H9 (cell line): ENCODE measurements at regions not wholly inside any gene's neighbourhood (a gene's known extent, or its start where the extent isn't known, plus 50 kb on each side); places are given as distances from the start of the nearest gene placed in this dataset.

Source experiments
- DNase-seq: peaks from one replicate; pipeline ENCODE4 v3.0.0-alpha.2; 2017
- H2AFZ ChIP-seq: one replicate; pipeline ENCODE4 v1.6.1; 2013; ENCODE audit warnings: mild to moderate bottlenecking, low read length, control low read depth, moderate library complexity
- H2AK5ac ChIP-seq: 2 replicates; pipeline ENCODE4 v1.6.1; 2013; ENCODE audit warnings: low read length, control low read depth, mixed read lengths; ENCODE audit not compliant: insufficient read length
- H2BK120ac ChIP-seq: one replicate; pipeline ENCODE4 v1.6.1; 2013; ENCODE audit warnings: low read depth, mild to moderate bottlenecking, low read length, control low read depth, inconsistent platforms; ENCODE audit not compliant: poor library complexity, severe bottlenecking
- H2BK12ac ChIP-seq: 2 replicates; pipeline ENCODE4 v1.6.1; 2013; ENCODE audit warnings: low read length, control low read depth, mixed read lengths, low read depth; ENCODE audit not compliant: insufficient read length
- H2BK15ac ChIP-seq: 2 replicates; pipeline ENCODE4 v1.6.1; 2013; ENCODE audit warnings: low read depth, low read length, control low read depth
- H2BK20ac ChIP-seq: one replicate; pipeline ENCODE4 v1.6.1; 2013; ENCODE audit warnings: low read depth, mild to moderate bottlenecking, low read length, control low read depth, inconsistent platforms; ENCODE audit not compliant: poor library complexity, severe bottlenecking
- H2BK5ac ChIP-seq: 2 replicates; pipeline ENCODE4 v1.6.1; 2013; ENCODE audit warnings: low read length, control low read depth, mixed read lengths; ENCODE audit not compliant: insufficient read length
- H3K14ac ChIP-seq: 2 replicates; pipeline ENCODE4 v1.6.1; 2013; ENCODE audit warnings: low read length, control low read depth; ENCODE audit not compliant: insufficient read depth
- H3K18ac ChIP-seq: 2 replicates; pipeline ENCODE4 v1.6.1; 2013; ENCODE audit warnings: low read depth, mild to moderate bottlenecking, mixed read lengths, low read length, control low read depth; ENCODE audit not compliant: insufficient read length
- H3K23ac ChIP-seq: 2 replicates; pipeline ENCODE4 v1.6.1; 2013; ENCODE audit warnings: low read length, control low read depth, mixed read lengths, low read depth; ENCODE audit not compliant: insufficient read length
- H3K23me2 ChIP-seq: 2 replicates; pipeline ENCODE4 v1.6.1; 2013; ENCODE audit warnings: low read depth, mild to moderate bottlenecking, mixed read lengths, low read length, control low read depth; ENCODE audit not compliant: insufficient read length, poor library complexity, severe bottlenecking
- H3K27ac ChIP-seq: 2 replicates; pipeline ENCODE4 v1.5.1; 2013; ENCODE audit warnings: low read length, control low read depth, mixed read lengths, low read depth; ENCODE audit not compliant: insufficient read length
- H3K27me3 ChIP-seq: 2 replicates; pipeline ENCODE4 v1.6.1; 2013; ENCODE audit warnings: low read length, control low read depth, inconsistent platforms; ENCODE audit not compliant: insufficient read depth
- H3K4ac ChIP-seq: 2 replicates; pipeline ENCODE4 v1.6.1; 2013; ENCODE audit warnings: low read depth, mild to moderate bottlenecking, control low read depth, inconsistent platforms, low read length, moderate library complexity
- H3K4me1 ChIP-seq: 2 replicates; pipeline ENCODE4 v1.6.1; 2013; ENCODE audit warnings: low read length, control low read depth, inconsistent platforms; ENCODE audit not compliant: insufficient read depth
- H3K4me2 ChIP-seq: 2 replicates; pipeline ENCODE4 v1.6.1; 2013; ENCODE audit warnings: low read length, control low read depth, mixed read lengths; ENCODE audit not compliant: insufficient read length, insufficient read depth
- H3K56ac ChIP-seq: 2 replicates; pipeline ENCODE4 v1.6.1; 2013; ENCODE audit warnings: low read depth, mild to moderate bottlenecking, mixed read lengths, low read length, control low read depth; ENCODE audit not compliant: insufficient read length
- H3K79me1 ChIP-seq: 2 replicates; pipeline ENCODE4 v1.6.1; 2013; ENCODE audit warnings: low read depth, mild to moderate bottlenecking, moderate library complexity, low read length, control low read depth, inconsistent platforms; ENCODE audit not compliant: insufficient read depth, poor library complexity, severe bottlenecking
- H3K79me2 ChIP-seq: 2 replicates; pipeline ENCODE4 v1.6.1; 2013; ENCODE audit warnings: low read length, control low read depth, inconsistent platforms; ENCODE audit not compliant: insufficient read depth
- H3K9ac ChIP-seq: 2 replicates; pipeline ENCODE4 v1.6.1; 2013; ENCODE audit warnings: low read length, control low read depth, mixed read lengths; ENCODE audit not compliant: insufficient read length; ENCODE audit errors: extremely low read depth
- H3K9me3 ChIP-seq: one replicate; pipeline ENCODE4 v1.6.1; 2013; ENCODE audit warnings: low read depth, low read length, inconsistent platforms; ENCODE audit not compliant: control insufficient read depth
- H3T11ph ChIP-seq: one replicate; pipeline ENCODE4 v1.6.1; 2013; ENCODE audit warnings: mild to moderate bottlenecking, low read length, control low read depth, inconsistent platforms
- H4K20me1 ChIP-seq: one replicate; pipeline ENCODE4 v1.6.1; 2013; ENCODE audit not compliant: control insufficient read depth, insufficient read length, insufficient read depth
- H4K5ac ChIP-seq: 2 replicates; pipeline ENCODE4 v1.6.1; 2013; ENCODE audit warnings: low read depth, mild to moderate bottlenecking, mixed read lengths, low read length, control low read depth; ENCODE audit not compliant: insufficient read length
- H4K8ac ChIP-seq: replicated peaks from 2 replicates; pipeline ENCODE4 v1.6.1; 2013; ENCODE audit warnings: low read length, control low read depth, mixed read lengths, low read depth; ENCODE audit not compliant: insufficient read length
- H4K91ac ChIP-seq: 2 replicates; pipeline ENCODE4 v1.6.1; 2013; ENCODE audit warnings: low read depth, mild to moderate bottlenecking, moderate library complexity, mixed read lengths, low read length, control low read depth; ENCODE audit not compliant: insufficient read length
- H3K27ac Mint-ChIP-seq, 3 experiments: 2 replicates in 2 of 3; 3 replicates in 1 of 3; pipeline ENCODE4 v1.8.0; 2020 to 2021; ENCODE audit warnings: mixed read lengths in 3 of 3, mild to moderate bottlenecking in 1 of 3, moderate library complexity in 1 of 3
- H3K27me3 Mint-ChIP-seq: 2 replicates; pipeline ENCODE4 v1.8.0; 2021; ENCODE audit warnings: low read depth, mild to moderate bottlenecking, moderate library complexity, mixed read lengths
- H3K36me3 Mint-ChIP-seq, 3 experiments: 2 replicates in 2 of 3; 3 replicates in 1 of 3; pipeline ENCODE4 v1.8.0; 2020 to 2021; ENCODE audit warnings: low read depth in 3 of 3, mixed read lengths in 3 of 3; ENCODE audit not compliant: insufficient read depth in 1 of 3
- H3K4me1 Mint-ChIP-seq, 2 experiments: 2 replicates each; pipeline ENCODE4 v1.8.0; 2020; ENCODE audit warnings: mixed read lengths in 2 of 2
- H3K4me3 Mint-ChIP-seq, 2 experiments: 2 replicates in 1 of 2; 3 replicates in 1 of 2; pipeline ENCODE4 v1.8.0; 2020 to 2021; ENCODE audit warnings: mild to moderate bottlenecking in 2 of 2, mixed read lengths in 2 of 2, moderate library complexity in 1 of 2
- H3K9me3 Mint-ChIP-seq, 2 experiments: 2 replicates in 1 of 2; 3 replicates in 1 of 2; pipeline ENCODE4 v1.8.0; 2020; ENCODE audit warnings: mild to moderate bottlenecking in 2 of 2, mixed read lengths in 2 of 2, moderate library complexity in 1 of 2
- CTCF ChIP-seq: fragments of 200-600 bp; sonication (generic); conservative IDR thresholded peaks from 3 replicates; pipeline ENCODE4 v1.8.0; 2021; ENCODE audit warnings: antibody characterized with exemption, mild to moderate bottlenecking
- WGBS: extraction: QIAGEN DNeasy Blood & Tissue Kit; methylation state at CpG from one replicate; pipeline ENCODE4 v1.1.7; 2013; ENCODE audit warnings: missing lambda C conversion rate, low lambda C conversion rate, mixed read lengths; ENCODE audit not compliant: insufficient read length; ENCODE audit errors: extremely low coverage; 5-methylcytosine and 5-hydroxymethylcytosine counted together

GRCh38 chr13:85586422-85586831 is 212.8 kb downstream of the SLITRK6 start:
- no peak overlapping the region for H3K18ac ChIP-seq
- Mint-ChIP-seq H3K27ac (peak overlapping the region in 2 of 3 experiments; percentile 65 to 78; a peak in 1 of 7 replicates), H3K27me3 (no peaks in the 10 kb centered on the region), H3K9me3 (peaks cover 2 to 9% of the 10 kb centered on the region in 2 experiments; a peak in 4 of 5 replicates), H3K4me3 (no peak overlapping the region), H3K4me1 (peaks cover 26 to 32% of the 10 kb centered on the region in 2 experiments), H3K36me3 (peaks cover 3 to 12% (median 7%) of the 10 kb centered on the region in 3 experiments; a peak in 6 of 7 replicates)
- H2AK5ac ChIP-seq, result no peak overlapping the region
- no peaks in the 10 kb centered on the region for H3K9me3 ChIP-seq
- no peak overlapping the region for H3T11ph ChIP-seq
- no peaks in the 10 kb centered on the region for H3K27me3 ChIP-seq
- no peak overlapping the region for H3K9ac ChIP-seq
- no peak overlapping the region for H2BK20ac ChIP-seq
- no peaks in the 10 kb centered on the region for H3K79me1 ChIP-seq
- no peak overlapping the region for H3K14ac ChIP-seq
- H3K23me2 ChIP-seq, result no peaks in the 10 kb centered on the region
- H4K91ac ChIP-seq, result no peak overlapping the region
- no peak for TF ChIP-seq CTCF
- no peak for DNase-seq
- no peak overlapping the region for H4K8ac ChIP-seq
- no peak overlapping the region for H2BK15ac ChIP-seq
- no peaks in the 10 kb centered on the region for H3K79me2 ChIP-seq
- H2BK120ac ChIP-seq, result no peak overlapping the region
- H2AFZ ChIP-seq, result no peak overlapping the region
- H4K5ac ChIP-seq, result no peak overlapping the region
- H3K56ac ChIP-seq, result no peak overlapping the region
- H3K4me2 ChIP-seq, result no peak overlapping the region
- H2BK5ac ChIP-seq, result no peak overlapping the region
- no peak overlapping the region for H2BK12ac ChIP-seq
- no peak overlapping the region for H3K27ac ChIP-seq
- WGBS, result no CpG with 5 or more reads among the region's 1 CpG
- no peaks in the 10 kb centered on the region for H4K20me1 ChIP-seq
- no peaks in the 10 kb centered on the region for H3K4me1 ChIP-seq
- H3K23ac ChIP-seq, result no peak overlapping the region
- H3K4ac ChIP-seq, result no peak overlapping the region
